ENCODE measurements at regions not wholly inside any gene's neighbourhood (a gene's known extent, or its start where the extent isn't known, plus 50 kb on each side); places are given as distances from the start of the nearest gene placed in this dataset.

GRCh38 chr5:52497133-52497693, 290.5 kb upstream of the ITGA1 start:
- no peaks in the 10 kb centered on the region for H3K9me3 ChIP-seq (ENCODE audit: low read depth)
- no peaks in the 10 kb centered on the region for H3K27me3 ChIP-seq
- no peaks in the 10 kb centered on the region for H3K36me3 ChIP-seq (replicated peaks; ENCODE audit: insufficient read depth, low read depth)
- no peak for TF ChIP-seq EZH2 (IDR thresholded peaks at IDR 0.05; ENCODE audit: borderline replicate concordance)
- TF ChIP-seq CTCF (IDR thresholded peaks at IDR 0.05; ENCODE audit: poor library complexity): no peak
- TF ChIP-seq EZH2phosphoT487 (IDR thresholded peaks at IDR 0.05; ENCODE audit: low read depth, severe bottlenecking, unreplicated experiment): no peak
- no peak for DNase-seq (ENCODE audit: low spot score)
- H3K79me2 ChIP-seq: no peaks in the 10 kb centered on the region
- H2AFZ ChIP-seq: no peak overlapping the region
- H3K4me1 ChIP-seq (ENCODE audit: insufficient read depth): no peaks in the 10 kb centered on the region
- WGBS (ENCODE audit: low lambda C conversion rate, missing lambda C conversion rate): 74% methylated on average over 4 of the region's 4 CpGs
- no peak overlapping the region for H3K27ac ChIP-seq
- no peak overlapping the region for H3K4me3 ChIP-seq
- H4K20me1 ChIP-seq (ENCODE audit: insufficient read depth, poor library complexity, severe bottlenecking): no peaks in the 10 kb centered on the region
- H3K9me2 ChIP-seq (replicated peaks; ENCODE audit: insufficient read depth): no peaks in the 10 kb centered on the region
- no peak overlapping the region for H3K4me2 ChIP-seq

GRCh38 chr5:52498607-52499006, 289.1 kb upstream of the ITGA1 start:
- H2AFZ ChIP-seq: no peak overlapping the region
- H3K4me1 ChIP-seq (ENCODE audit: insufficient read depth): no peaks in the 10 kb centered on the region
- no peak overlapping the region for H3K27ac ChIP-seq
- no peaks in the 10 kb centered on the region for H3K27me3 ChIP-seq
- no peaks in the 10 kb centered on the region for H3K9me2 ChIP-seq (replicated peaks; ENCODE audit: insufficient read depth)
- H3K79me2 ChIP-seq: no peaks in the 10 kb centered on the region
- no peak for TF ChIP-seq CTCF (IDR thresholded peaks at IDR 0.05; ENCODE audit: poor library complexity)
- no peak for TF ChIP-seq EZH2 (IDR thresholded peaks at IDR 0.05; ENCODE audit: borderline replicate concordance)
- TF ChIP-seq EZH2phosphoT487 (IDR thresholded peaks at IDR 0.05; ENCODE audit: low read depth, severe bottlenecking, unreplicated experiment): no peak
- H3K9me3 ChIP-seq (ENCODE audit: low read depth): no peaks in the 10 kb centered on the region
- no peak overlapping the region for H3K4me2 ChIP-seq
- DNase-seq (ENCODE audit: low spot score): no peak
- no peak overlapping the region for H3K4me3 ChIP-seq
- no peaks in the 10 kb centered on the region for H4K20me1 ChIP-seq (ENCODE audit: insufficient read depth, poor library complexity, severe bottlenecking)
- no peaks in the 10 kb centered on the region for H3K36me3 ChIP-seq (replicated peaks; ENCODE audit: insufficient read depth, low read depth)

GRCh38 chr5:52502460-52502999, 285.2 kb upstream of the ITGA1 start:
- no peaks in the 10 kb centered on the region for H4K20me1 ChIP-seq (ENCODE audit: insufficient read depth, poor library complexity, severe bottlenecking)
- no peak for TF ChIP-seq EZH2phosphoT487 (IDR thresholded peaks at IDR 0.05; ENCODE audit: low read depth, severe bottlenecking, unreplicated experiment)
- TF ChIP-seq EZH2 (IDR thresholded peaks at IDR 0.05; ENCODE audit: borderline replicate concordance): no peak
- TF ChIP-seq CTCF (IDR thresholded peaks at IDR 0.05; ENCODE audit: poor library complexity): no peak
- DNase-seq (ENCODE audit: low spot score): no peak
- H3K27ac ChIP-seq: no peak overlapping the region
- H3K4me2 ChIP-seq: no peak overlapping the region
- H3K27me3 ChIP-seq: no peaks in the 10 kb centered on the region
- H3K9me2 ChIP-seq (replicated peaks; ENCODE audit: insufficient read depth): no peaks in the 10 kb centered on the region
- H3K4me3 ChIP-seq: no peak overlapping the region
- H3K36me3 ChIP-seq (replicated peaks; ENCODE audit: insufficient read depth, low read depth): no peaks in the 10 kb centered on the region
- no peaks in the 10 kb centered on the region for H3K4me1 ChIP-seq (ENCODE audit: insufficient read depth)
- no peaks in the 10 kb centered on the region for H3K79me2 ChIP-seq
- no peak overlapping the region for H2AFZ ChIP-seq
- WGBS (ENCODE audit: low lambda C conversion rate, missing lambda C conversion rate): 90% methylated on average over 5 of the region's 5 CpGs
- no peaks in the 10 kb centered on the region for H3K9me3 ChIP-seq (ENCODE audit: low read depth)

Data from hepatocyte (in vitro differentiated cells).